GM12801 (cell line): ENCODE measurements at regions not wholly inside any gene's neighbourhood (a gene's known extent, or its start where the extent isn't known, plus 50 kb on each side); places are given as distances from the start of the nearest gene placed in this dataset.

Experiments
- TF ChIP-seq, protein P1 (sequence below): IDR thresholded peaks from one replicate; pipeline ENCODE4 v1.5.1; 2011; ENCODE audit warnings: control low read depth; ENCODE audit not compliant: insufficient read length; ENCODE audit errors: extremely low read depth

- TF ChIP-seq, protein P1, sequence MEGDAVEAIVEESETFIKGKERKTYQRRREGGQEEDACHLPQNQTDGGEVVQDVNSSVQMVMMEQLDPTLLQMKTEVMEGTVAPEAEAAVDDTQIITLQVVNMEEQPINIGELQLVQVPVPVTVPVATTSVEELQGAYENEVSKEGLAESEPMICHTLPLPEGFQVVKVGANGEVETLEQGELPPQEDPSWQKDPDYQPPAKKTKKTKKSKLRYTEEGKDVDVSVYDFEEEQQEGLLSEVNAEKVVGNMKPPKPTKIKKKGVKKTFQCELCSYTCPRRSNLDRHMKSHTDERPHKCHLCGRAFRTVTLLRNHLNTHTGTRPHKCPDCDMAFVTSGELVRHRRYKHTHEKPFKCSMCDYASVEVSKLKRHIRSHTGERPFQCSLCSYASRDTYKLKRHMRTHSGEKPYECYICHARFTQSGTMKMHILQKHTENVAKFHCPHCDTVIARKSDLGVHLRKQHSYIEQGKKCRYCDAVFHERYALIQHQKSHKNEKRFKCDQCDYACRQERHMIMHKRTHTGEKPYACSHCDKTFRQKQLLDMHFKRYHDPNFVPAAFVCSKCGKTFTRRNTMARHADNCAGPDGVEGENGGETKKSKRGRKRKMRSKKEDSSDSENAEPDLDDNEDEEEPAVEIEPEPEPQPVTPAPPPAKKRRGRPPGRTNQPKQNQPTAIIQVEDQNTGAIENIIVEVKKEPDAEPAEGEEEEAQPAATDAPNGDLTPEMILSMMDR: no peak
Observed at GRCh38 chr16:51408357-51408756, 257.3 kb upstream of the SALL1 start.

GRCh38 chr16:51407921-51408320, 256.9 kb upstream of the SALL1 start:
- TF ChIP-seq, protein P1: no peak

- TF ChIP-seq, protein P1: no peak
Observed at GRCh38 chr16:51407199-51407598, 256.1 kb upstream of the SALL1 start.

DNA sequence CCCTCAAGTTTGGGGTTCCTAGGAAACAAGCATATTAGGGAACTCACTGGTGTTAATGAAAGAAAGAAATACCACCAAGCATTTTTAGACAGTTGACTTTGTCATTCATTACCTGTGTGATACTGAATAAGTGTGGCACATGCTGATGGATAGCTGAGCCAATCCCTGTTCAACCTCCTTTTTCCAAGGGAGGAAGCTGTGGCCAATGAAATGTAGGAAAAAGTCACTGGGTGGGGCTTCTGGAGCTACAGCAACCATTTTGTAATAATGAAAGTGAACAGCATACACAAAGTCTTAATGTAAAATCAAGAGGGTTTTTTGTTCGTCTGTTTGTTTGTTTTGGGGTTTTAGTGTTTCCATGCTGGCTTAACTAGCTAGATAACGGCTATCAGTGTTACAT, 254.3 kb upstream of the SALL1 start:
- TF ChIP-seq, protein P1: no peak

DNA sequence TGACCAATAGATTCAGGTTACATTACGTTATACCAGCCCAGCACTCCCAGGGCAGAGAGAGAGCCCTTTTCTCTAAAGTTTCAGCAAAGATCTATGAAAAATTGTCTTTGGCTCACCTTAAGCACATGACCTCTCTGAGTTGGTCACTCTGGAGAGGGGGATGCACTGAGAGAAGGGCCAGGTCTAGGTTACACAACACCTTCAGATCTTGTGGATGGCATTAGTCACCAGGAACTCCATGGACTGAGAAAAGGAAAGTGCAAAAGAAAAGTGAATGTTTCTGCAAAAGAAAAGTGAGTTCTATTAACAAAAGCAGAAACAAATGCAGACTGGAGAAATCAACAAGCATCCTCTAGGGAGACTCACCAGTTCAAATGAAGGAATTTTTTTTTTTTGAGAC, 253.3 kb upstream of the SALL1 start:
- TF ChIP-seq, protein P1: no peak

DNA sequence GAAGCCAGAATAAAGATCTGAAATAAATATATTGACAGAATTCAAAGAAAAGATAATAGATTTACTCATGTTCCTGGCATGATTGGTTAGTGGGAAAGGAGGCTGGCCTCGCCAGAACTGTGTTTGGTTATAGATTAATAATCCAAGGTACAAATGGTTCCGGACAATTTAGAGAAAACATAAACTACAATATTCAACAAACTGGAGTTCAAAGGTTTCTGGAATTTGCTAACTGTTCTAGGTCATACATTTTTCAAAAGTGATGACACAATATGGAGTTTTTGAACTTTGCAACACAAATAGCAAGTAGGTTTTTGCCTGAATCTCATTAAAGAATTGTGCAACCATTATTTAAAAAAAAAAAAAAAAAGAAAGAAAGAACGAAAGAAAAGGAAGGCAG, 251.7 kb upstream of the SALL1 start:
- TF ChIP-seq, protein P1: no peak

DNA sequence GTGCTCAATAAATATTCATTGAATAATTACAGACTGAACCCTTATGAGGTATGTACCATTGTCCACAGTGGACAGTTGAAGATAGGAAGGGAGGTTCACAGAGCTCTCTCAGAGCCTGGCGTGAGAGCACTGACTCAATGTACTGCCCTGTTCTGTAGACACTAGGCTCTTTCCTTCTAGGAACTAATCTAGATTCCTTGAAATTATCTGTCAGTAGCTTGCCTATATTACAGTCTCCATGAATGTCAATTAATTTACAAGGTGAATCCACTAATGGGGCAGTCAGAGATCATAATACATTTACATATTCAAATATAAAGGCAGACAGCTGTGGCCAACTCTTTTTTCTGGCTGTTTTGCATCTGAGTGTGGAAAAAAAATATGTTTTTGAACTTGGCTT, 251.2 kb upstream of the SALL1 start:
- TF ChIP-seq, protein P1: no peak

GRCh38 chr16:51401673-51402072, 250.6 kb upstream of the SALL1 start:
- TF ChIP-seq, protein P1: no peak
